ENCODE measurements at regions not wholly inside any gene's neighbourhood (a gene's known extent, or its start where the extent isn't known, plus 50 kb on each side); places are given as distances from the start of the nearest gene placed in this dataset.

DNA sequence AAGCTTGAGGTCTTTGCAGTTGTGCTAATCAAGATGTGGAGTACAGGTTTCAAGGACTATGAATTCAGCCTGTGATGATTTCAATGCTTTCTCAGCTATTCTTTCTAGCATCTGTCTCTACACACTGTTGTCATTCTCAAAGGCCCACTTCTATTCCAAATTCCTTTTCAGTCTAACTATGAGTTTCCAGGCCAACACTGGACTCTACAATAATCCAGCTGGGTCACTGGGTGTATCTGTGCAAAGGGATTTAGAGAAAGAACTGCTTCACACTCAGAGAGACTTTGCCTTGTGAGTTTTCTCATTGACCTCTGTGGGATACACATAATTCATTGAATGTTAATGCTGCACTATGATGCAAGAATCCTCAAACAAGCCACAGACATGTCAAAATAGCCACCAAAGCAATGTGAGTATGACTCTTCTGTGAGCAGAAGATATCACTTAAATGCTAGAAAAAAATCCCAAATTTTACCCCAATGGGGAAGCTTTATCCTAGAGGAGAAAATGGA, 171.8 kb upstream of the CLNK start:
- Histone ChIP-seq H3K9me3 (peaks cover 6% of the 10 kb centered on the region; the same call in 1 of the 2 replicates), H2AFZ (ENCODE audit: low read depth) (no peak overlapping the region), H3K27ac (ENCODE audit: low read depth in 2 of 2, low read length in 1 of 2) (no peak overlapping the region), H3K36me3 (replicated peaks in 1 of 2; ENCODE audit: control insufficient read depth in 1 of 2, insufficient read depth in 2 of 2, low read length in 1 of 2) (no peaks in the 10 kb centered on the region), H3K9me2 (no peaks in the 10 kb centered on the region), H3K4me2 (no peak overlapping the region), H4K20me1 (ENCODE audit: insufficient read depth) (no peaks in the 10 kb centered on the region), H3F3A (replicated peaks; ENCODE audit: insufficient read depth) (no peaks in the 10 kb centered on the region), H3K79me2 (ENCODE audit: insufficient read depth) (no peaks in the 10 kb centered on the region), H3K9ac (no peak overlapping the region), H3K27me3 (ENCODE audit: insufficient read depth) (no peaks in the 10 kb centered on the region), H3K4me1 (ENCODE audit: control insufficient read depth in 1 of 2, insufficient read depth in 2 of 2, low read depth in 1 of 2, low read length in 1 of 2) (no peaks in the 10 kb centered on the region), H3K4me3 (ENCODE audit: low read depth in 2 of 2, low read length in 1 of 2) (no peak overlapping the region)
- ChIA-PET POLR2A (no interaction called here), CTCF (no interaction called here)
- DNase-seq: no peak
- TF ChIP-seq, protein P1, sequence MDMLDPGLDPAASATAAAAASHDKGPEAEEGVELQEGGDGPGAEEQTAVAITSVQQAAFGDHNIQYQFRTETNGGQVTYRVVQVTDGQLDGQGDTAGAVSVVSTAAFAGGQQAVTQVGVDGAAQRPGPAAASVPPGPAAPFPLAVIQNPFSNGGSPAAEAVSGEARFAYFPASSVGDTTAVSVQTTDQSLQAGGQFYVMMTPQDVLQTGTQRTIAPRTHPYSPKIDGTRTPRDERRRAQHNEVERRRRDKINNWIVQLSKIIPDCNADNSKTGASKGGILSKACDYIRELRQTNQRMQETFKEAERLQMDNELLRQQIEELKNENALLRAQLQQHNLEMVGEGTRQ (IDR thresholded peaks at IDR 0.05; ENCODE audit: borderline replicate concordance, low read depth, low read length): no peak
- TF ChIP-seq TAF1 (IDR thresholded peaks at IDR 0.05; ENCODE audit: borderline replicate concordance, low read depth, low read length) (no peak), FOXJ3 (CRISPR knock-in tag; IDR thresholded peaks at IDR 0.05) (no peak), POLR2AphosphoS5 (IDR thresholded peaks at IDR 0.05; ENCODE audit: low read depth, low read length) (no peak), RXRA (IDR thresholded peaks at IDR 0.05; ENCODE audit: borderline replicate concordance, low read depth) (no peak), RCOR1 (IDR thresholded peaks at IDR 0.05; ENCODE audit: low read length) (no peak), FOSL2 (IDR thresholded peaks at IDR 0.05; ENCODE audit: borderline replicate concordance, low read depth) (no peak), MEF2A (IDR thresholded peaks at IDR 0.05; ENCODE audit: borderline replicate concordance, low read depth) (no peak), EP300 (IDR thresholded peaks at IDR 0.05; ENCODE audit: borderline replicate concordance in 1 of 2, low read depth in 1 of 2, low read length in 1 of 2) (no peak), RAD21 (IDR thresholded peaks at IDR 0.05; ENCODE audit: low read length) (no peak), MXI1 (IDR thresholded peaks at IDR 0.05; ENCODE audit: low read depth, low read length) (no peak), NRF1 (IDR thresholded peaks at IDR 0.05; ENCODE audit: low read depth, low read length) (no peak)
- TF ChIP-seq, protein P2, sequence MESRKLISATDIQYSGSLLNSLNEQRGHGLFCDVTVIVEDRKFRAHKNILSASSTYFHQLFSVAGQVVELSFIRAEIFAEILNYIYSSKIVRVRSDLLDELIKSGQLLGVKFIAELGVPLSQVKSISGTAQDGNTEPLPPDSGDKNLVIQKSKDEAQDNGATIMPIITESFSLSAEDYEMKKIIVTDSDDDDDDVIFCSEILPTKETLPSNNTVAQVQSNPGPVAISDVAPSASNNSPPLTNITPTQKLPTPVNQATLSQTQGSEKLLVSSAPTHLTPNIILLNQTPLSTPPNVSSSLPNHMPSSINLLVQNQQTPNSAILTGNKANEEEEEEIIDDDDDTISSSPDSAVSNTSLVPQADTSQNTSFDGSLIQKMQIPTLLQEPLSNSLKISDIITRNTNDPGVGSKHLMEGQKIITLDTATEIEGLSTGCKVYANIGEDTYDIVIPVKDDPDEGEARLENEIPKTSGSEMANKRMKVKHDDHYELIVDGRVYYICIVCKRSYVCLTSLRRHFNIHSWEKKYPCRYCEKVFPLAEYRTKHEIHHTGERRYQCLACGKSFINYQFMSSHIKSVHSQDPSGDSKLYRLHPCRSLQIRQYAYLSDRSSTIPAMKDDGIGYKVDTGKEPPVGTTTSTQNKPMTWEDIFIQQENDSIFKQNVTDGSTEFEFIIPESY (IDR thresholded peaks at IDR 0.05; ENCODE audit: borderline replicate concordance, low read depth): no peak
- TF ChIP-seq, protein P3, sequence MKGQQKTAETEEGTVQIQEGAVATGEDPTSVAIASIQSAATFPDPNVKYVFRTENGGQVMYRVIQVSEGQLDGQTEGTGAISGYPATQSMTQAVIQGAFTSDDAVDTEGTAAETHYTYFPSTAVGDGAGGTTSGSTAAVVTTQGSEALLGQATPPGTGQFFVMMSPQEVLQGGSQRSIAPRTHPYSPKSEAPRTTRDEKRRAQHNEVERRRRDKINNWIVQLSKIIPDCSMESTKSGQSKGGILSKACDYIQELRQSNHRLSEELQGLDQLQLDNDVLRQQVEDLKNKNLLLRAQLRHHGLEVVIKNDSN (IDR thresholded peaks at IDR 0.05; ENCODE audit: borderline replicate concordance, low read depth): no peak
- TF ChIP-seq, protein P4, sequence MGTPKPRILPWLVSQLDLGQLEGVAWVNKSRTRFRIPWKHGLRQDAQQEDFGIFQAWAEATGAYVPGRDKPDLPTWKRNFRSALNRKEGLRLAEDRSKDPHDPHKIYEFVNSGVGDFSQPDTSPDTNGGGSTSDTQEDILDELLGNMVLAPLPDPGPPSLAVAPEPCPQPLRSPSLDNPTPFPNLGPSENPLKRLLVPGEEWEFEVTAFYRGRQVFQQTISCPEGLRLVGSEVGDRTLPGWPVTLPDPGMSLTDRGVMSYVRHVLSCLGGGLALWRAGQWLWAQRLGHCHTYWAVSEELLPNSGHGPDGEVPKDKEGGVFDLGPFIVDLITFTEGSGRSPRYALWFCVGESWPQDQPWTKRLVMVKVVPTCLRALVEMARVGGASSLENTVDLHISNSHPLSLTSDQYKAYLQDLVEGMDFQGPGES (IDR thresholded peaks at IDR 0.05; ENCODE audit: low read depth, low read length): no peak
- TF ChIP-seq, protein P5, sequence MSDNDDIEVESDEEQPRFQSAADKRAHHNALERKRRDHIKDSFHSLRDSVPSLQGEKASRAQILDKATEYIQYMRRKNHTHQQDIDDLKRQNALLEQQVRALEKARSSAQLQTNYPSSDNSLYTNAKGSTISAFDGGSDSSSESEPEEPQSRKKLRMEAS (IDR thresholded peaks at IDR 0.05; ENCODE audit: low read depth): no peak
- TF ChIP-seq, protein P6, sequence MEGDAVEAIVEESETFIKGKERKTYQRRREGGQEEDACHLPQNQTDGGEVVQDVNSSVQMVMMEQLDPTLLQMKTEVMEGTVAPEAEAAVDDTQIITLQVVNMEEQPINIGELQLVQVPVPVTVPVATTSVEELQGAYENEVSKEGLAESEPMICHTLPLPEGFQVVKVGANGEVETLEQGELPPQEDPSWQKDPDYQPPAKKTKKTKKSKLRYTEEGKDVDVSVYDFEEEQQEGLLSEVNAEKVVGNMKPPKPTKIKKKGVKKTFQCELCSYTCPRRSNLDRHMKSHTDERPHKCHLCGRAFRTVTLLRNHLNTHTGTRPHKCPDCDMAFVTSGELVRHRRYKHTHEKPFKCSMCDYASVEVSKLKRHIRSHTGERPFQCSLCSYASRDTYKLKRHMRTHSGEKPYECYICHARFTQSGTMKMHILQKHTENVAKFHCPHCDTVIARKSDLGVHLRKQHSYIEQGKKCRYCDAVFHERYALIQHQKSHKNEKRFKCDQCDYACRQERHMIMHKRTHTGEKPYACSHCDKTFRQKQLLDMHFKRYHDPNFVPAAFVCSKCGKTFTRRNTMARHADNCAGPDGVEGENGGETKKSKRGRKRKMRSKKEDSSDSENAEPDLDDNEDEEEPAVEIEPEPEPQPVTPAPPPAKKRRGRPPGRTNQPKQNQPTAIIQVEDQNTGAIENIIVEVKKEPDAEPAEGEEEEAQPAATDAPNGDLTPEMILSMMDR (IDR thresholded peaks at IDR 0.05): no peak

Data from SK-N-SH (cell line).